ENCODE measurements at regions not wholly inside any gene's neighbourhood (a gene's known extent, or its start where the extent isn't known, plus 50 kb on each side); places are given as distances from the start of the nearest gene placed in this dataset.

DNA sequence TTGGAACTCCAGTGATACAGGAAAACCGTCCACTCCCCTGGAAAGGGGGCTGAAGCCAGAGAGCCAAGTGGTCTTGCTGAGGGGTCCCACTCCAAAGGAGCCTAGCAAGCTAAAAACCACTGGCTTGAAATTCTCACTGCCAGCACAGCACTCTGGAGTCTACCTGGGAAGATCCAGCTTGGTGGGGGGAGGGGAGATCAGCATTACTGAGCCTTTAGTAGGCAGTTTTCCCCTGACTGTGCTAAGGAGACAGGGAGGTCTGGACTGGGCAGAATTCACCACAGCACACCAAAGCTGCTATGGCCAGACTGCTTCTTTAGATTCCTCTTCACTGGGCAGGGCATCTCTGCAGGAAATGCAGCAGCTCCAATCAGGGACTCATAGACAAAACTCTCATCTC is 510.7 kb upstream of the LRRTM1 start:
- no peak for TF ChIP-seq TAF1 (IDR thresholded peaks at IDR 0.05; ENCODE audit: low read depth)
- TF ChIP-seq, protein P1, sequence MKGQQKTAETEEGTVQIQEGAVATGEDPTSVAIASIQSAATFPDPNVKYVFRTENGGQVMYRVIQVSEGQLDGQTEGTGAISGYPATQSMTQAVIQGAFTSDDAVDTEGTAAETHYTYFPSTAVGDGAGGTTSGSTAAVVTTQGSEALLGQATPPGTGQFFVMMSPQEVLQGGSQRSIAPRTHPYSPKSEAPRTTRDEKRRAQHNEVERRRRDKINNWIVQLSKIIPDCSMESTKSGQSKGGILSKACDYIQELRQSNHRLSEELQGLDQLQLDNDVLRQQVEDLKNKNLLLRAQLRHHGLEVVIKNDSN (IDR thresholded peaks at IDR 0.05) = no peak
- no peak for TF ChIP-seq CEBPB (IDR thresholded peaks at IDR 0.05)
- TF ChIP-seq YY1 (IDR thresholded peaks at IDR 0.05; ENCODE audit: low read depth) = no peak
- TF ChIP-seq FOXM1 (IDR thresholded peaks at IDR 0.05; ENCODE audit: borderline replicate concordance, low read depth) = no peak
- TF ChIP-seq, protein P2, sequence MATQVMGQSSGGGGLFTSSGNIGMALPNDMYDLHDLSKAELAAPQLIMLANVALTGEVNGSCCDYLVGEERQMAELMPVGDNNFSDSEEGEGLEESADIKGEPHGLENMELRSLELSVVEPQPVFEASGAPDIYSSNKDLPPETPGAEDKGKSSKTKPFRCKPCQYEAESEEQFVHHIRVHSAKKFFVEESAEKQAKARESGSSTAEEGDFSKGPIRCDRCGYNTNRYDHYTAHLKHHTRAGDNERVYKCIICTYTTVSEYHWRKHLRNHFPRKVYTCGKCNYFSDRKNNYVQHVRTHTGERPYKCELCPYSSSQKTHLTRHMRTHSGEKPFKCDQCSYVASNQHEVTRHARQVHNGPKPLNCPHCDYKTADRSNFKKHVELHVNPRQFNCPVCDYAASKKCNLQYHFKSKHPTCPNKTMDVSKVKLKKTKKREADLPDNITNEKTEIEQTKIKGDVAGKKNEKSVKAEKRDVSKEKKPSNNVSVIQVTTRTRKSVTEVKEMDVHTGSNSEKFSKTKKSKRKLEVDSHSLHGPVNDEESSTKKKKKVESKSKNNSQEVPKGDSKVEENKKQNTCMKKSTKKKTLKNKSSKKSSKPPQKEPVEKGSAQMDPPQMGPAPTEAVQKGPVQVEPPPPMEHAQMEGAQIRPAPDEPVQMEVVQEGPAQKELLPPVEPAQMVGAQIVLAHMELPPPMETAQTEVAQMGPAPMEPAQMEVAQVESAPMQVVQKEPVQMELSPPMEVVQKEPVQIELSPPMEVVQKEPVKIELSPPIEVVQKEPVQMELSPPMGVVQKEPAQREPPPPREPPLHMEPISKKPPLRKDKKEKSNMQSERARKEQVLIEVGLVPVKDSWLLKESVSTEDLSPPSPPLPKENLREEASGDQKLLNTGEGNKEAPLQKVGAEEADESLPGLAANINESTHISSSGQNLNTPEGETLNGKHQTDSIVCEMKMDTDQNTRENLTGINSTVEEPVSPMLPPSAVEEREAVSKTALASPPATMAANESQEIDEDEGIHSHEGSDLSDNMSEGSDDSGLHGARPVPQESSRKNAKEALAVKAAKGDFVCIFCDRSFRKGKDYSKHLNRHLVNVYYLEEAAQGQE (IDR thresholded peaks at IDR 0.05; ENCODE audit: low read depth) = no peak
- TF ChIP-seq ZBTB7A (IDR thresholded peaks at IDR 0.05; ENCODE audit: low read depth) = no peak
- TF ChIP-seq NFIC (IDR thresholded peaks at IDR 0.05) = no peak
